Lung microvascular endothelial cell (primary cell): ENCODE measurements at regions not wholly inside any gene's neighbourhood (a gene's known extent, or its start where the extent isn't known, plus 50 kb on each side); places are given as distances from the start of the nearest gene placed in this dataset.
"Not testable (repeated sequence)": the region's sequence is repeated elsewhere in the genome, so short reads cannot be mapped to it uniquely, and the experiment has no call there.

Experiments
- DNase-seq, 2 donors: peaks; one replicate each; pipeline versions ENCODE4 v3.0.0 to v3.0.0-alpha.2; 2010; ENCODE audit warnings: low read depth in 2 of 2

- DNase-seq = no peak
Observed at GRCh38 chr9:74083681-74084433, 413.3 kb upstream of the RORB start.

GRCh38 chr9:74085384-74086037 is 411.6 kb upstream of the RORB start:
- DNase-seq = not testable (repeated sequence)

GRCh38 chr9:74090921-74091320 is 406.2 kb upstream of the RORB start:
- DNase-seq = not testable (repeated sequence)

- no peak for DNase-seq
Observed at GRCh38 chr9:74092491-74092834, 404.7 kb upstream of the RORB start.

- DNase-seq = not testable (repeated sequence)
Observed at GRCh38 chr9:74094037-74094436, 403.1 kb upstream of the RORB start.

- no peak for DNase-seq
Observed at GRCh38 chr9:74094766-74095165, 402.4 kb upstream of the RORB start.

GRCh38 chr9:74095925-74096324 is 401.2 kb upstream of the RORB start:
- DNase-seq = no peak

GRCh38 chr9:74096420-74096819 is 400.7 kb upstream of the RORB start:
- no peak for DNase-seq

- DNase-seq = no peak
Observed at GRCh38 chr9:74100042-74100441, 397.1 kb upstream of the RORB start.

- DNase-seq = not testable (repeated sequence)
Observed at GRCh38 chr9:74102148-74102547, 395.0 kb upstream of the RORB start.

GRCh38 chr9:74102702-74103101 is 394.4 kb upstream of the RORB start:
- no peak for DNase-seq

- DNase-seq = no peak
Observed at GRCh38 chr9:74107692-74108091, 389.4 kb upstream of the RORB start.

- no peak for DNase-seq
Observed at GRCh38 chr9:74115976-74116375, 381.2 kb upstream of the RORB start.

- DNase-seq = no peak
Observed at GRCh38 chr9:74117151-74117550, 380.0 kb upstream of the RORB start.

GRCh38 chr9:74117731-74118130 is 379.4 kb upstream of the RORB start:
- no peak for DNase-seq

GRCh38 chr9:74120061-74120460 is 377.1 kb upstream of the RORB start:
- DNase-seq = no peak

- no peak for DNase-seq
Observed at GRCh38 chr9:74120470-74120869, 376.7 kb upstream of the RORB start.

GRCh38 chr9:74122216-74122615 is 374.9 kb upstream of the RORB start:
- no peak for DNase-seq

- no peak for DNase-seq
Observed at GRCh38 chr9:74122661-74123060, 374.5 kb upstream of the RORB start.

- DNase-seq = no peak
Observed at GRCh38 chr9:74125941-74126340, 371.2 kb upstream of the RORB start.

- DNase-seq = no peak
Observed at GRCh38 chr9:74132986-74133385, 364.1 kb upstream of the RORB start.

GRCh38 chr9:74133921-74134320 is 363.2 kb upstream of the RORB start:
- DNase-seq = no peak

GRCh38 chr9:74138182-74138581 is 359.0 kb upstream of the RORB start:
- DNase-seq = no peak
